ENCODE measurements at regions not wholly inside any gene's neighbourhood (a gene's known extent, or its start where the extent isn't known, plus 50 kb on each side); places are given as distances from the start of the nearest gene placed in this dataset.

GRCh38 chr5:3304346-3304745 is 291.3 kb upstream of the IRX1 start:
- no peak overlapping the region for H3K27ac Mint-ChIP-seq (ENCODE audit: unreplicated experiment)
- H3K4me3 Mint-ChIP-seq (ENCODE audit: unreplicated experiment), result no peak overlapping the region
- TF ChIP-seq CTCF (IDR thresholded peaks at IDR 0.05), result no peak
- no peaks in the 10 kb centered on the region for H3K36me3 Mint-ChIP-seq (ENCODE audit: unreplicated experiment)
- DNase-seq (ENCODE audit: extremely low spot score, unreplicated experiment), result no peak
- peaks cover 3% of the 10 kb centered on the region for H3K4me1 Mint-ChIP-seq (ENCODE audit: unreplicated experiment)
- H3K27me3 Mint-ChIP-seq (ENCODE audit: unreplicated experiment), result no peaks in the 10 kb centered on the region
- H3K9me3 Mint-ChIP-seq (ENCODE audit: unreplicated experiment), result no peaks in the 10 kb centered on the region

GRCh38 chr5:3303777-3304176 is 291.9 kb upstream of the IRX1 start:
- no peak for TF ChIP-seq CTCF (IDR thresholded peaks at IDR 0.05)
- Mint-ChIP-seq H3K36me3 (ENCODE audit: unreplicated experiment) (no peaks in the 10 kb centered on the region), H3K27me3 (ENCODE audit: unreplicated experiment) (no peaks in the 10 kb centered on the region), H3K27ac (ENCODE audit: unreplicated experiment) (peak overlapping the region; percentile 23), H3K9me3 (ENCODE audit: unreplicated experiment) (no peaks in the 10 kb centered on the region), H3K4me1 (ENCODE audit: unreplicated experiment) (peaks cover 3% of the 10 kb centered on the region), H3K4me3 (ENCODE audit: unreplicated experiment) (no peak overlapping the region)
- DNase-seq (ENCODE audit: extremely low spot score, unreplicated experiment), result no peak

- no peaks in the 10 kb centered on the region for H3K36me3 Mint-ChIP-seq (ENCODE audit: unreplicated experiment)
- DNase-seq (ENCODE audit: extremely low spot score, unreplicated experiment), result no peak
- H3K4me1 Mint-ChIP-seq (ENCODE audit: unreplicated experiment), result peaks cover 3% of the 10 kb centered on the region
- H3K27ac Mint-ChIP-seq (ENCODE audit: unreplicated experiment), result no peak overlapping the region
- no peaks in the 10 kb centered on the region for H3K27me3 Mint-ChIP-seq (ENCODE audit: unreplicated experiment)
- no peak for TF ChIP-seq CTCF (IDR thresholded peaks at IDR 0.05)
- peaks cover 9% of the 10 kb centered on the region for H3K9me3 Mint-ChIP-seq (ENCODE audit: unreplicated experiment)
- no peak overlapping the region for H3K4me3 Mint-ChIP-seq (ENCODE audit: unreplicated experiment)
Measured at GRCh38 chr5:3302228-3302627, 293.4 kb upstream of the IRX1 start.

- H3K4me1 Mint-ChIP-seq (ENCODE audit: unreplicated experiment), result peaks cover 3% of the 10 kb centered on the region
- no peaks in the 10 kb centered on the region for H3K36me3 Mint-ChIP-seq (ENCODE audit: unreplicated experiment)
- H3K27ac Mint-ChIP-seq (ENCODE audit: unreplicated experiment), result no peak overlapping the region
- peaks cover 12% of the 10 kb centered on the region for H3K9me3 Mint-ChIP-seq (ENCODE audit: unreplicated experiment)
- H3K27me3 Mint-ChIP-seq (ENCODE audit: unreplicated experiment), result no peaks in the 10 kb centered on the region
- DNase-seq (ENCODE audit: extremely low spot score, unreplicated experiment), result no peak
- TF ChIP-seq CTCF (IDR thresholded peaks at IDR 0.05), result no peak
- no peak overlapping the region for H3K4me3 Mint-ChIP-seq (ENCODE audit: unreplicated experiment)
Measured at GRCh38 chr5:3301306-3301705, 294.3 kb upstream of the IRX1 start.

GRCh38 chr5:3300726-3301125 is 294.9 kb upstream of the IRX1 start:
- Mint-ChIP-seq H3K27ac (ENCODE audit: unreplicated experiment) (no peak overlapping the region), H3K4me1 (ENCODE audit: unreplicated experiment) (peaks cover 3% of the 10 kb centered on the region), H3K4me3 (ENCODE audit: unreplicated experiment) (no peak overlapping the region), H3K36me3 (ENCODE audit: unreplicated experiment) (no peaks in the 10 kb centered on the region), H3K27me3 (ENCODE audit: unreplicated experiment) (no peaks in the 10 kb centered on the region), H3K9me3 (ENCODE audit: unreplicated experiment) (peaks cover 13% of the 10 kb centered on the region)
- no peak for DNase-seq (ENCODE audit: extremely low spot score, unreplicated experiment)
- TF ChIP-seq CTCF (IDR thresholded peaks at IDR 0.05), result no peak
